ENCODE measurements at regions not wholly inside any gene's neighbourhood (a gene's known extent, or its start where the extent isn't known, plus 50 kb on each side); places are given as distances from the start of the nearest gene placed in this dataset.

GRCh38 chr13:64248371-64249065, 2832.9 kb upstream of the PCDH20 start:
- TF ChIP-seq POLR2A (IDR thresholded peaks at IDR 0.05; ENCODE audit: low read depth) = no peak
- no peak for TF ChIP-seq CTCF (IDR thresholded peaks at IDR 0.05)

Measured in esophagus muscularis mucosa (tissue), 3 donors.